Activated CD4-positive, alpha-beta T cell treated with anti-CD3 and anti-CD28 coated beads, Interleukin-2, Interleukin-4, amounts not matched to agents 100 ng/mL and 50 ng/mL, durations not matched to agents 16 hours and 8 hours (primary cell): ENCODE measurements at regions not wholly inside any gene's neighbourhood (a gene's known extent, or its start where the extent isn't known, plus 50 kb on each side); places are given as distances from the start of the nearest gene placed in this dataset.
"Not testable (repeated sequence)": the region's sequence is repeated elsewhere in the genome, so short reads cannot be mapped to it uniquely, and the experiment has no call there.

Source experiments
- DNase-seq: peaks from one replicate; pipeline ENCODE4 v3.0.0-alpha.2; 2020; ENCODE audit warnings: low spot score

DNA sequence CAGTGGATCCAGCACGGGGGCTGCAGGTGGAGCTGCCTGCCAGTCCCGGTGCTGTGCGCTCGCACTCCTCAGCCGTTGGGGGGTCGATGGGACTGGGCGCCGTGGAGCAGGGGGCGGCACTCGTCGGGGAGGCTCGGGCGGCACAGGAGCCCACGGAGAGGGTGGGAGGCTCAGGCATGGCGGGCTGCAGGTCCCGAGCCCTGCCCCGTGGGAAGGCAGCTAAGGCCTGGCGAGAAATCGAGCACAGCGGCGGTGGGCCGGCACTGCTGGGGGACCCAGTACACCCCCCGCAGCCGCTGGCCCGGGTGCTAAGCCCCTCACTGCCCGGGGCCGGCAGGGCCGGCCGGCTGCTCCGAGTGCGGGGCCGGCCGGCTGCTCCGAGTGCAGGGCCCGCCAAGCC, 52.3 kb upstream of the MARK1 start:
- DNase-seq = not testable (repeated sequence)

GRCh38 chr1:220475141-220475540, 52.8 kb upstream of the MARK1 start:
- not testable (repeated sequence) for DNase-seq

- no peak for DNase-seq
Measured at GRCh38 chr1:220473440-220473839, 54.5 kb upstream of the MARK1 start.

- DNase-seq = no peak
Measured at GRCh38 chr1:220462752-220463151, 65.2 kb upstream of the MARK1 start.

DNA sequence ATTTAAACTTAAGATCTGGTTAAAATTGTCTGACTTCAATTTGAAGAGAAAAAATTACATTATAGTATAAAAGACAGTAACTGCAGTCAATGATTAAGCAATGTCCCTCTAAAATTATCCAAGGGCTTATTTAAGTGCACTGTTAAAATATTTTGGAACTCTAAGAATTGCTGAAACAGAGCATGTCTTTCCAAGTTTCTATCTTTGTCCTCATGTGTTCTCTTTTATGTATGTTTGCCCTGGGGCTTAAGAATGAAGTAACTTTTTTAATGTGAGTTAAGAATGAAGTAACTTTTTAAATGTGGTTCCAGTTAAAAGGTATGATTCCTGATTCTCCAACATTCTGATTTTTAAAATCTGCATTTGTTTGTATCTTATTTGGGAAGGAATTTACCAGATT, 69.0 kb upstream of the MARK1 start:
- DNase-seq = no peak

GRCh38 chr1:220457957-220458609, 69.9 kb upstream of the MARK1 start:
- DNase-seq = no peak

GRCh38 chr1:220455559-220455958, 72.4 kb upstream of the MARK1 start:
- no peak for DNase-seq

DNA sequence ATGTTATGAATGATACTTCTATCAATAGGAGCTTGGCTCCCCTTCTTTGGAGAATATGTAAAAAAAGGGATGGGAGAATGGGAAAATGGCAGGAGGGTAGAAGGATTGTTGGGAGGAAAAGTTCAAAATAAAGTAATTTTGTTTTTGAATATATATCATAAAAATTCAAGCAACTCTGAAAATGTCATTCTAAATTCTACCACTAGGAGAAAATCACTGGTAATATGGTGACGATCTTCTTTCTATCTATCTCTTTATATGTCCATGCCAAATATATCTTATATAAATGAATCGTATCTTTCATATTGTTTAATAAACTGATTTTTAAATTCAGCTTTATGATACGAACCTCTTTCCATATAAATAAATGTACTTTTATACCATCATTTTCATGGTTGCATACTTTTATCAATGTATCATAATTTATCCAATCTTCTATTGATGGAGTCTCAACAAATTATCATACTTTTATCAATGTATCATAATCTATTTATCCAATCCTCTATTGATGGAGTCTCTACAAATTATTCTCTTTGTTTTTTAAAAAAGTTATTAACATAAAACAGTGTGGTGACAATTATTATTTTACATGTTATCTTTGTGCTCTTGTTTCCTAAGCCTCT, 73.7 kb upstream of the MARK1 start:
- DNase-seq = no peak

GRCh38 chr1:220453371-220453770, 74.6 kb upstream of the MARK1 start:
- DNase-seq = no peak

DNA sequence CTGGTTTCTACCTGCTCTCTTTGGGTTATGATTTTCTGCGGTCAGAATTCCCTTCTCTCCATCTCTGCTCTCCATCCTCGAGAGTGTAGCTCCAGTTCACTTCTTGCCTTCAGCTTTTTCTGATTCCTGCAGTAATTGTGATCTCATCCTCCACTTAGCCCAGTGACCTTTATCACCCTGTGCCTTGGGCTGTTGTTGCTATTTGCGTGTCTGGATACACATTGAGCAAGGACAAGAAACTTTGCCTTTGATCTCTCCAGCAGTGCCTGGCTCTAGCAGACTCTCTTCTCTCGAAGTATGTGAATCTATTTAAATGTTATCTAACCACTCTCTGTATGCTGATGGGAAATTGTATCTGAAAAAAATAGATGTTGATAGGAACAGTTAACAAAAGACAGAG, 76.4 kb upstream of the MARK1 start:
- DNase-seq = no peak

DNA sequence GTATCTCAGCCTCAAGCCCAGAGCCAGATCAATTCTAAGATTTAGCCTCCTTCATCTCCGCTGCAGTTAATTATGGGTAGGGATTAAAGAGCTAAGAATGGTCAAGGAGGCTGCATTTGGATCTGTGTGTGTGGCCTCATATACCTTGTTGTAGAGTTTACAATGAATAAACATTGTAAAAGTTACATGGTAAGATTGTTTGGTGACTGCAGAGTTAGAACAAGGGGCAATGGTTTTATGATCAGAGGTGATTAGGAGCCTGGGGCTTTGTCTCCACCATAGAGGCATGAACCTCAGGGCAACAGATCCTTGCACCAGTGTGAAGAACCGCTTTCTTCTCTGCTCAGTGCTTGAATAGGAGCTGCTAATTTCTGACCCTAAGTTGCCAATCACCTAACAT, 77.0 kb upstream of the MARK1 start:
- DNase-seq = no peak

DNA sequence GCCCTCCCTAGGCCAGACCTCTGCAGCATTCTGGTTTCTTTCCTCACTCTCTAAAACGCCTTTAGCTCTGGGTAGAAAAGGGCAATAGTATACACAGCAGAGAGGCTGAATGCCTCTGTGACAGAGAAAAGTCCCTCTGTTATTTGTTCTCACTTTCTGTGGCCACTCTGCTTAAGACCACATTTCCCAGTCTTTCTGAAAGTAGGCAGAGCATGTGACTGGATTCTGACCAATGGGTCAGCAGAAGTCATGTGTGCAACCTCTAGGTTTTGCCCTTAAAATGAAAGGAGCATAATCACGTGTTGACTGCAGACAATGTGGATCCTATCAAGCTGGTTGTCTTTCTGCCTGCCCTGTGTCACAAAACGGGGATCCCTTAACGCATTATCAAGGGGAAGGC, 79.7 kb upstream of the MARK1 start:
- DNase-seq = no peak

- DNase-seq = not testable (repeated sequence)
Measured at GRCh38 chr1:220444586-220444985, 83.3 kb upstream of the MARK1 start.

- no peak for DNase-seq
Measured at GRCh38 chr1:220441211-220441610, 86.7 kb upstream of the MARK1 start.

DNA sequence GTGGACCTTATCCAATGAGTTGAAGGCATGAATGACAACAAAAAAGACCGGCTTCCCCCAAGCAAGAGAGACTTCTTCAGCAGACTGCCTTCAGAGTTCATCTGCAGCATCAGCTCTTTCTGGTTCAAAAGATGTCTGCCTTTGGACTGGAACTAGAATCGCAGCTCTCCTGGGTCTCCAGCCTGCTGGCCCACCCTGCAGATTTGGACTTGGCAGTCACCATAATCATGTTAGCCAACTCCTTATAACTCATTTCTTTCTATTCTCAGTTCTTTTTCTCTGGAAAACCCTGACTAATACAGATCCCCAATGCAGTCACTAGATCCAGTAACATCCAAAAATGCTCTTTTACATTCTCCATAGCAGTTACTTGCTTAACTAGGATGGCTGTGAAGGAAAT, 89.2 kb upstream of the MARK1 start:
- no peak for DNase-seq

GRCh38 chr1:220432408-220432807, 95.5 kb upstream of the MARK1 start:
- DNase-seq = no peak

- no peak for DNase-seq
Measured at GRCh38 chr1:220431554-220432239, 96.2 kb upstream of the MARK1 start.

- no peak for DNase-seq
Measured at GRCh38 chr1:220430586-220430985, 97.3 kb upstream of the MARK1 start.

GRCh38 chr1:220430059-220430458, 97.9 kb upstream of the MARK1 start:
- no peak for DNase-seq

- no peak for DNase-seq
Measured at GRCh38 chr1:220426989-220427388, 100.9 kb upstream of the MARK1 start.

GRCh38 chr1:220425852-220426251, 102.1 kb upstream of the MARK1 start:
- peak; percentile 46 for DNase-seq

DNA sequence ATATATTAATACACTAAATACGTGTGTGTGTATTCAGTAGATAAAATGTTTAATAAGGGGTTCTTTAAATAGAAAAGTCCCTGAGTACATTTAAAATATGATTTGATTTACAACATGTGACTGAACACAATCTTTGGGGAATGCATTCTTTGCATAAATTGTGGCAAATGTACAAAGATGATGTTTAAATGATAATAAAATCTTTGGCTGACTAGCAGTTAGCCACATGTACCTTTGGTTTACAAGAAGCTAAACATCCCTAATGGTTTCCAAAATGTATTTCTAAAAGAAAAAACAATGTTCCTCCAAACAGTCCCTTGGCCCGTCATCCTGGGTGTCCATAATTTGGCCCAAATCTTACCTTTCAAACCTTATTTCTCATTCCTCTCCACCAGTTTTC, 106.4 kb upstream of the MARK1 start:
- no peak for DNase-seq

DNA sequence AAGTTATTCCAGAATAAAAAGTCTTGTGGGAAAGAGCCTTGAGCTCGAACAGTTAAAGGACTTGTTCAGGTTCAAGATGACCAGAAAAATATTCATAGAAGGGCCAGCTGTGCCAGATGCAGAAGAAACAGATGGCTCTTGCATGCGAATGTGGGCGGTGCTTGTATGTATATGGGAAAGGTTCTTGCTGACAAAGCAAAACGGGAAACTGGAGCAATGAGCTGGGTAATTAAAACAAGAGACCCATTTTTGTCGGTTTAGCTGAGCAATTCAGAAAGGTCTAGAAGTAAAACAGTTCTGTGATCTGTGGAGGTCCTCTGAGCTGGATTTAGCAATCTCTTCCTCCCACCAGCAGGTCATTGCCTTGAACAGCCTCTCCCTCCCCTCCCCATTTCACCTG, 107.2 kb upstream of the MARK1 start:
- no peak for DNase-seq

- DNase-seq = not testable (repeated sequence)
Measured at GRCh38 chr1:220412382-220412781, 115.6 kb upstream of the MARK1 start.
